NB4 (cell line): ENCODE measurements at regions not wholly inside any gene's neighbourhood (a gene's known extent, or its start where the extent isn't known, plus 50 kb on each side); places are given as distances from the start of the nearest gene placed in this dataset.

Experiments used
- DNase-seq: peaks from one replicate; pipeline ENCODE4 v3.0.0; 2010; ENCODE audit warnings: low read depth
- H3K4me3 ChIP-seq: one replicate; pipeline ENCODE4 v1.5.1; 2011; ENCODE audit warnings: mild to moderate bottlenecking, low read depth, low read length, moderate library complexity
- CTCF ChIP-seq: IDR thresholded peaks from one replicate; pipeline ENCODE4 v1.5.1; 2012; ENCODE audit warnings: low read depth, low read length
- MAX ChIP-seq: IDR thresholded peaks from 2 replicates; pipeline ENCODE4 v1.6.1; 2011; ENCODE audit warnings: low read depth, low read length
- MYC ChIP-seq: IDR thresholded peaks from 2 replicates; pipeline ENCODE4 v1.6.1; 2011; ENCODE audit warnings: low read depth, low read length
- POLR2A ChIP-seq: IDR thresholded peaks from 2 replicates; pipeline ENCODE4 v1.6.1; 2011; ENCODE audit warnings: mild to moderate bottlenecking; ENCODE audit not compliant: insufficient read length; ENCODE audit errors: extremely low read depth

GRCh38 chr9:29691758-29692407 lies 2118.6 kb upstream of the C9orf72 start:
- H3K4me3 ChIP-seq, result no peak overlapping the region
- peak; percentile 75 for DNase-seq
- 0 out of 2 replicates have a peak, but pooled peaks have one; percentile 26 for TF ChIP-seq MAX
- no peak for TF ChIP-seq POLR2A
- peak; percentile 74 for TF ChIP-seq CTCF

GRCh38 chr9:29697011-29697410 lies 2123.7 kb upstream of the C9orf72 start:
- no peak for DNase-seq
- no peak for TF ChIP-seq CTCF
- no peak for TF ChIP-seq MYC
- no peak for TF ChIP-seq POLR2A
- TF ChIP-seq MAX, result no peak
- no peak overlapping the region for H3K4me3 ChIP-seq

GRCh38 chr9:29701559-29701958 lies 2128.3 kb upstream of the C9orf72 start:
- no peak for TF ChIP-seq CTCF
- TF ChIP-seq POLR2A, result no peak
- no peak for TF ChIP-seq MYC
- no peak for TF ChIP-seq MAX
- DNase-seq, result no peak

GRCh38 chr9:29701971-29702370 lies 2128.7 kb upstream of the C9orf72 start:
- no peak for DNase-seq
- TF ChIP-seq MAX (no peak), CTCF (no peak), POLR2A (no peak), MYC (no peak)

More at GRCh38 chr9:29701559-29701958, 2128.3 kb upstream of the C9orf72 start:
- H3K4me3 ChIP-seq, result no peak overlapping the region

GRCh38 chr9:29714860-29715259 lies 2141.6 kb upstream of the C9orf72 start:
- DNase-seq, result no peak
- no peak overlapping the region for H3K4me3 ChIP-seq
- no peak for TF ChIP-seq MAX
- no peak for TF ChIP-seq POLR2A
- no peak for TF ChIP-seq CTCF
- no peak for TF ChIP-seq MYC

More at GRCh38 chr9:29701971-29702370, 2128.7 kb upstream of the C9orf72 start:
- no peak overlapping the region for H3K4me3 ChIP-seq
